ENCODE measurements at regions not wholly inside any gene's neighbourhood (a gene's known extent, or its start where the extent isn't known, plus 50 kb on each side); places are given as distances from the start of the nearest gene placed in this dataset.

GRCh38 chr4:59612235-59612634, 1587.9 kb upstream of the ADGRL3 start:
- DNase-seq (ENCODE audit: low read depth, low spot score) (no peak), ATAC-seq (no peak), FAIRE-seq (no peak)
- ChIA-PET SMC1A (ENCODE audit: uncharacterized antibody, unreplicated experiment) (no interaction called here), RAD21 (ENCODE audit: unreplicated experiment) (no interaction called here), POLR2A (no interaction called here), CTCF (no interaction called here)
- H3K4me1 ChIP-seq (ENCODE audit: control insufficient read depth, insufficient read depth, low read length), result no peaks in the 10 kb centered on the region
- WGBS (ENCODE audit: insufficient coverage, insufficient replicate concordance, low lambda C conversion rate, missing lambda C conversion rate), result 0% methylated on average over 1 of the region's 1 CpG
- no peak overlapping the region for H3K27ac ChIP-seq (ENCODE audit: control insufficient read depth, insufficient read depth)
- no peak overlapping the region for H2AFZ ChIP-seq (ENCODE audit: control insufficient read depth, low read depth, low read length)
- H3K9ac ChIP-seq (ENCODE audit: control insufficient read depth, insufficient read depth, low read length), result no peak overlapping the region
- BruUV-seq (replicated peaks), result no TSS peak
- no peak overlapping the region for H3K4me3 ChIP-seq
- in situ Hi-C loops (cut with MboI) (no loop called here), intact Hi-C loops (cut with micrococcal nuclease; ENCODE audit: unreplicated experiment) (no loop called here)
- no peaks in the 10 kb centered on the region for H3K9me3 ChIP-seq (replicated peaks; ENCODE audit: control insufficient read depth, insufficient read depth, low read length)
- H3K27me3 ChIP-seq (replicated peaks in 1 of 2; ENCODE audit: control insufficient read depth in 2 of 2, insufficient read depth in 2 of 2, low read length in 1 of 2), result no peaks in the 10 kb centered on the region
- no peaks in the 10 kb centered on the region for H3K79me2 ChIP-seq (ENCODE audit: control insufficient read depth, insufficient read depth, low read length)
- no peaks in the 10 kb centered on the region for H4K20me1 ChIP-seq (ENCODE audit: control insufficient read depth, insufficient read depth)
- no peak overlapping the region for H3K4me2 ChIP-seq (ENCODE audit: control insufficient read depth, insufficient read depth)
- H3K36me3 ChIP-seq (ENCODE audit: control insufficient read depth in 2 of 2, insufficient read depth in 2 of 2, low read length in 1 of 2), result no peaks in the 10 kb centered on the region
- TF ChIP-seq CUX1 (IDR thresholded peaks at IDR 0.05; ENCODE audit: insufficient replicate concordance, low read depth, low read length) (no peak), MTA3 (IDR thresholded peaks at IDR 0.05; ENCODE audit: borderline replicate concordance, low read length) (no peak), KAT2A (conservative IDR thresholded peaks at IDR 0.05; ENCODE audit: control insufficient read depth, low read depth, low read length) (no peak), PML (IDR thresholded peaks at IDR 0.05; ENCODE audit: low read length) (no peak), SUPT20H (IDR thresholded peaks at IDR 0.05; ENCODE audit: borderline replicate concordance, control insufficient read depth, low read depth, low read length) (no peak), BACH1 (IDR thresholded peaks at IDR 0.05; ENCODE audit: borderline replicate concordance) (no peak), BHLHE40 (IDR thresholded peaks at IDR 0.05; ENCODE audit: borderline replicate concordance in 1 of 2, low read depth in 2 of 2, low read length in 1 of 2) (no peak), SIX5 (IDR thresholded peaks at IDR 0.05; ENCODE audit: low read depth, low read length, severe bottlenecking) (no peak), ZSCAN29 (IDR thresholded peaks at IDR 0.05) (no peak), REST (IDR thresholded peaks at IDR 0.05; ENCODE audit: low read depth, low read length) (no peak), CEBPZ (IDR thresholded peaks at IDR 0.05; ENCODE audit: low read depth, low read length) (no peak), BCL11A (IDR thresholded peaks at IDR 0.05; ENCODE audit: low read depth, low read length) (no peak), NFYB (IDR thresholded peaks at IDR 0.05; ENCODE audit: insufficient read depth, low read depth, low read length) (no peak), ZNF622 (IDR thresholded peaks at IDR 0.05) (no peak)

All from GM12878 (cell line).